Prostate gland (tissue), 2 donors: ENCODE measurements at regions not wholly inside any gene's neighbourhood (a gene's known extent, or its start where the extent isn't known, plus 50 kb on each side); places are given as distances from the start of the nearest gene placed in this dataset.

Source experiments
- DNase-seq: peaks from one replicate; pipeline ENCODE4 v3.0.0-alpha.2; 2019; ENCODE audit warnings: low spot score
- H3K27ac ChIP-seq, 2 donors: fragments of 200-600 bp; sonication (generic); 2 replicates each; pipeline ENCODE4 v1.5.1; 2017 to 2019
- H3K27me3 ChIP-seq: fragments of 200-600 bp; sonication (generic); replicated peaks from 2 replicates; pipeline ENCODE4 v1.5.1; 2019; ENCODE audit not compliant: insufficient read depth
- H3K36me3 ChIP-seq, 2 donors: fragments of 200-600 bp; sonication (generic); 1 replicate in 1 of 2; 2 replicates in 1 of 2; pipeline versions ENCODE4 v1.5.1 to v1.8.1; 2017 to 2019
- H3K4me1 ChIP-seq: fragments of 200-600 bp; sonication (generic); replicated peaks from 2 replicates; pipeline ENCODE4 v1.5.1; 2019
- H3K4me3 ChIP-seq, 2 donors: fragments of 200-600 bp; sonication (generic); 2 replicates each; pipeline ENCODE4 v1.5.1; 2017 to 2019
- H3K9me3 ChIP-seq: fragments of 200-600 bp; sonication (generic); 2 replicates; pipeline ENCODE4 v1.5.1; 2017
- CTCF ChIP-seq, 4 experiments: fragments of 200-600 bp in 2 of 4; fragments of 450-650 bp in 2 of 4; sonication (generic) in 2 of 4; IDR thresholded peaks; 1 replicate in 3 of 4; 2 replicates in 1 of 4; pipeline ENCODE4 v1.5.1; 2016 to 2019; ENCODE audit warnings: antibody characterized with exemption in 4 of 4, mild to moderate bottlenecking in 2 of 4, moderate library complexity in 2 of 4
- POLR2A ChIP-seq: fragments of 450-650 bp; IDR thresholded peaks from one replicate; pipeline ENCODE4 v1.6.1; 2016; ENCODE audit warnings: antibody characterized with exemption, mild to moderate bottlenecking
- POLR2AphosphoS5 ChIP-seq: sonication (generic); formaldehyde crosslinking; IDR thresholded peaks from one replicate; pipeline ENCODE4 v1.6.1; 2017; ENCODE audit warnings: antibody characterized with exemption
- WGBS: methylation state at CpG from one replicate; pipeline ENCODE4 v1.1.5; 2018; 5-methylcytosine and 5-hydroxymethylcytosine counted together
- intact Hi-C: fragments of 100-400 bp; cut with DNase I; formaldehyde crosslinking; loops from one replicate; pipeline ENCODE4 v1.14.2; 2022

GRCh38 chrX:39899856-39900776, 197.6 kb downstream of the BCOR start:
- H3K27me3 ChIP-seq, result no peaks in the 10 kb centered on the region
- no peaks in the 10 kb centered on the region for H3K9me3 ChIP-seq
- 28% methylated on average over 15 of the region's 23 CpGs for WGBS
- no peak overlapping the region for H3K4me3 ChIP-seq
- TF ChIP-seq POLR2AphosphoS5 (no peak), CTCF (IDR thresholded peaks at IDR 0.05) (no peak), POLR2A (no peak)
- no peaks in the 10 kb centered on the region for H3K36me3 ChIP-seq
- no peak overlapping the region for H3K27ac ChIP-seq
- intact Hi-C loops, result loop anchor here (10.0 kb wide), 2 partner anchors 165 to 255 kb away; no protein-coding TSS in a partner anchor
- H3K4me1 ChIP-seq, result no peaks in the 10 kb centered on the region
- no peak for DNase-seq

GRCh38 chrX:39900777-39901170, 197.0 kb downstream of the BCOR start:
- TF ChIP-seq CTCF (IDR thresholded peaks at IDR 0.05), result no peak
- intact Hi-C loops, result loop anchor here (10.0 kb wide), 2 partner anchors 166 to 254 kb away; no protein-coding TSS in a partner anchor
- WGBS, result 46% methylated on average over 6 of the region's 11 CpGs
- Histone ChIP-seq H3K27me3 (no peaks in the 10 kb centered on the region), H3K36me3 (no peaks in the 10 kb centered on the region), H3K4me3 (no peak overlapping the region), H3K4me1 (no peaks in the 10 kb centered on the region), H3K27ac (no peak overlapping the region), H3K9me3 (no peaks in the 10 kb centered on the region)
- no peak for DNase-seq

GRCh38 chrX:39903343-39903742, 194.4 kb downstream of the BCOR start:
- H3K27ac ChIP-seq, result no peak overlapping the region
- H3K4me3 ChIP-seq, result no peak overlapping the region
- H3K9me3 ChIP-seq, result no peaks in the 10 kb centered on the region
- intact Hi-C loops, result loop anchor here (10.0 kb wide), 2 partner anchors 169 to 251 kb away; no protein-coding TSS in a partner anchor
- no peak for DNase-seq
- H3K4me1 ChIP-seq, result no peaks in the 10 kb centered on the region
- no peak for TF ChIP-seq CTCF (IDR thresholded peaks at IDR 0.05)
- no peak for TF ChIP-seq POLR2A
- no peak for TF ChIP-seq POLR2AphosphoS5
- H3K36me3 ChIP-seq, result no peaks in the 10 kb centered on the region
- H3K27me3 ChIP-seq, result no peaks in the 10 kb centered on the region
- WGBS, result 63% methylated on average over 3 of the region's 3 CpGs

- H3K36me3 ChIP-seq, result no peaks in the 10 kb centered on the region
- H3K4me1 ChIP-seq, result no peaks in the 10 kb centered on the region
- no peak for TF ChIP-seq CTCF (IDR thresholded peaks at IDR 0.05)
- TF ChIP-seq POLR2AphosphoS5, result no peak
- TF ChIP-seq POLR2A, result no peak
- 94% methylated on average over 3 of the region's 4 CpGs for WGBS
- H3K4me3 ChIP-seq, result no peak overlapping the region
- no peak for DNase-seq
- intact Hi-C loops, result loop anchor here (10.0 kb wide), 2 partner anchors 169 to 251 kb away; no protein-coding TSS in a partner anchor
- no peak overlapping the region for H3K27ac ChIP-seq
- no peaks in the 10 kb centered on the region for H3K9me3 ChIP-seq
- H3K27me3 ChIP-seq, result no peaks in the 10 kb centered on the region
Observed at GRCh38 chrX:39903937-39904336, 193.8 kb downstream of the BCOR start.
